ENCODE measurements at regions not wholly inside any gene's neighbourhood (a gene's known extent, or its start where the extent isn't known, plus 50 kb on each side); places are given as distances from the start of the nearest gene placed in this dataset.

GRCh38 chr4:24033626-24034025 lies 143.8 kb upstream of the PPARGC1A start:
- no peak for FAIRE-seq
- POLR2A ChIA-PET (ENCODE audit: partially characterized antibody) = no interaction called here
- WGBS, 2 experiments (ENCODE audit: extremely low coverage in 1 of 2, insufficient coverage in 1 of 2, insufficient read length in 1 of 2, insufficient replicate concordance in 2 of 2, low coverage in 1 of 2, low lambda C conversion rate in 2 of 2, missing lambda C conversion rate in 1 of 2) = 84% methylated on average over 5 of the region's 5 CpGs; no CpG with 5 or more reads in 1 of the 2 experiments

More at GRCh38 chr4:24033626-24034025, 143.8 kb upstream of the PPARGC1A start:
- no peak overlapping the region for H3K14ac ChIP-seq (ENCODE audit: insufficient read length)
- no peaks in the 10 kb centered on the region for H3K36me3 ChIP-seq (ENCODE audit: control insufficient read depth in 2 of 4, insufficient read depth in 4 of 4, low read length in 3 of 4)
- H3K4me1 ChIP-seq (replicated peaks in 1 of 4; ENCODE audit: control insufficient read depth in 3 of 4, insufficient read depth in 4 of 4, low read length in 3 of 4) = peaks cover 0 to 3% (median 1%) of the 10 kb centered on the region in 4 experiments; a peak in 2 of 7 replicates
- no peaks in the 10 kb centered on the region for H3K79me1 ChIP-seq (ENCODE audit: low read depth, low read length)
- H3K23ac ChIP-seq (ENCODE audit: insufficient read length) = no peak overlapping the region
- no peak overlapping the region for H2BK120ac ChIP-seq (replicated peaks; ENCODE audit: low read depth, low read length)
- no peak overlapping the region for H2BK12ac ChIP-seq (ENCODE audit: low read depth, low read length)
- no peak overlapping the region for H3K4me2 ChIP-seq (ENCODE audit: insufficient read depth in 1 of 2, low read depth in 2 of 2, low read length in 2 of 2)
- H3K9me3 ChIP-seq (ENCODE audit: insufficient read depth in 2 of 2, low read depth in 1 of 2, low read length in 1 of 2) = no peaks in the 10 kb centered on the region
- peaks cover 0 to 1% (median 0%) of the 10 kb centered on the region in 4 experiments; a peak in 1 of 7 replicates for H3K27me3 ChIP-seq (replicated peaks in 1 of 4; ENCODE audit: control insufficient read depth in 3 of 4, extremely low read depth in 1 of 4, insufficient read depth in 3 of 4, low read length in 3 of 4)
- H2AFZ ChIP-seq (ENCODE audit: low read length) = no peak overlapping the region
- H2BK5ac ChIP-seq (ENCODE audit: low read depth, low read length) = no peak overlapping the region
- no peak overlapping the region for H3K4ac ChIP-seq (replicated peaks; ENCODE audit: insufficient read length, low read depth, low read length)
- no peak overlapping the region for H3K9ac ChIP-seq (replicated peaks in 1 of 4; ENCODE audit: extremely low read depth in 1 of 4, low read depth in 3 of 4, low read length in 3 of 4)
- no peaks in the 10 kb centered on the region for H3K23me2 ChIP-seq (ENCODE audit: low read depth, low read length)
- no peaks in the 10 kb centered on the region for H3K79me2 ChIP-seq (ENCODE audit: control insufficient read depth in 1 of 2, insufficient read depth in 2 of 2, low read length in 2 of 2)
- no peaks in the 10 kb centered on the region for H4K20me1 ChIP-seq (replicated peaks in 1 of 2; ENCODE audit: control insufficient read depth in 1 of 2, insufficient read depth in 2 of 2, low read length in 2 of 2)
- no peak overlapping the region for H3K18ac ChIP-seq (ENCODE audit: extremely low read depth, low read length)
- H2BK15ac ChIP-seq (ENCODE audit: low read length) = no peak overlapping the region
- H4K8ac ChIP-seq (ENCODE audit: extremely low read depth, insufficient read depth, low read length) = no peak overlapping the region
- H2AK5ac ChIP-seq (ENCODE audit: low read depth, low read length) = no peak overlapping the region
- H2BK20ac ChIP-seq (ENCODE audit: low read length) = no peak overlapping the region
- H3K27ac ChIP-seq (ENCODE audit: low read depth, low read length) = no peak overlapping the region
- H4K91ac ChIP-seq (replicated peaks; ENCODE audit: insufficient read length, low read length) = no peak overlapping the region
- DNase-seq (ENCODE audit: low read depth in 1 of 2, low spot score in 2 of 2) = no peak
- CTCF ChIA-PET (ENCODE audit: partially characterized antibody) = interaction anchor here (0.5 to 3.9 kb wide), 8 partner anchors 9 to 373 kb away, joined by 3 to 30 read pairs (median 4); no protein-coding TSS in a partner anchor
- TF ChIP-seq HDAC6 (IDR thresholded peaks at IDR 0.05; ENCODE audit: low read depth, low read length) = no peak
- TF ChIP-seq SP1 (IDR thresholded peaks at IDR 0.05; ENCODE audit: low read depth, low read length) = no peak
- no peak for TF ChIP-seq RAD21 (IDR thresholded peaks at IDR 0.05 in 1 of 2, conservative IDR thresholded peaks at IDR 0.05 in 1 of 2; ENCODE audit: low read depth in 2 of 2, low read length in 2 of 2)
- no peak for TF ChIP-seq CHD1 (IDR thresholded peaks at IDR 0.05; ENCODE audit: low read depth, low read length)
- TF ChIP-seq ZNF274 (IDR thresholded peaks at IDR 0.05; ENCODE audit: borderline replicate concordance, extremely low read depth, low read length) = no peak
- no peak for TF ChIP-seq EP300 (IDR thresholded peaks at IDR 0.05; ENCODE audit: borderline replicate concordance in 1 of 2, low read depth in 2 of 2, low read length in 2 of 2)
- TF ChIP-seq NANOG (IDR thresholded peaks at IDR 0.05; ENCODE audit: insufficient read depth, low read depth, low read length, poor library complexity, severe bottlenecking) = no peak
- TF ChIP-seq CREB1 (IDR thresholded peaks at IDR 0.05) = no peak
- TF ChIP-seq POU5F1 (IDR thresholded peaks at IDR 0.05; ENCODE audit: low read depth, low read length) = no peak
- TF ChIP-seq TBP (IDR thresholded peaks at IDR 0.05; ENCODE audit: low read depth, low read length) = no peak
- no peak for TF ChIP-seq GTF2F1 (IDR thresholded peaks at IDR 0.05; ENCODE audit: borderline replicate concordance, low read depth, low read length)
- no peak overlapping the region for H4K5ac ChIP-seq (ENCODE audit: insufficient read length, low read depth, low read length)
- H3K4me3 ChIP-seq (ENCODE audit: extremely low read depth in 1 of 4, insufficient read depth in 2 of 4, low read depth in 3 of 4, low read length in 4 of 4) = no peak overlapping the region
- no peak overlapping the region for H3K56ac ChIP-seq (replicated peaks; ENCODE audit: insufficient read length, low read depth, low read length)
